Liver (tissue), 8 donors: ENCODE measurements at regions not wholly inside any gene's neighbourhood (a gene's known extent, or its start where the extent isn't known, plus 50 kb on each side); places are given as distances from the start of the nearest gene placed in this dataset.
A peak's percentile ranks its signal among the peaks of the same experiment; 100 is the strongest.

Experiments
- DNase-seq: peaks from one replicate; pipeline ENCODE4 v3.0.0-alpha.2; 2017; ENCODE audit warnings: low spot score
- H3K27ac ChIP-seq, 2 donors: one replicate each; pipeline ENCODE4 v1.7.0; 2013; ENCODE audit warnings: inconsistent platforms in 2 of 2, low read length in 2 of 2, control low read depth in 1 of 2, low read depth in 1 of 2, mild to moderate bottlenecking in 1 of 2
- H3K27me3 ChIP-seq, 4 donors: one replicate each; pipeline versions ENCODE4 v1.6.1 to v1.7.0; 2013; ENCODE audit warnings: low read length in 3 of 4, inconsistent platforms in 1 of 4, mild to moderate bottlenecking in 1 of 4, moderate library complexity in 1 of 4; ENCODE audit not compliant: control insufficient read depth in 4 of 4, insufficient read depth in 4 of 4
- H3K36me3 ChIP-seq, 4 donors: one replicate each; pipeline versions ENCODE4 v1.6.1 to v1.7.0; 2013; ENCODE audit warnings: low read length in 3 of 4, mild to moderate bottlenecking in 3 of 4, low read depth in 1 of 4, moderate library complexity in 1 of 4; ENCODE audit not compliant: control insufficient read depth in 4 of 4, insufficient read depth in 3 of 4
- H3K4me1 ChIP-seq, 4 donors: one replicate each; pipeline versions ENCODE4 v1.6.1 to v1.7.0; 2013; ENCODE audit warnings: low read length in 3 of 4, mild to moderate bottlenecking in 3 of 4, moderate library complexity in 1 of 4; ENCODE audit not compliant: control insufficient read depth in 4 of 4, insufficient read depth in 4 of 4
- H3K4me3 ChIP-seq, 3 donors: one replicate each; pipeline versions ENCODE4 v1.6.1 to v1.7.0; 2013; ENCODE audit warnings: low read length in 3 of 3, control low read depth in 1 of 3, low read depth in 1 of 3, mild to moderate bottlenecking in 1 of 3
- H3K9ac ChIP-seq, 2 donors: one replicate each; pipeline ENCODE4 v1.7.0; 2013; ENCODE audit warnings: low read length in 2 of 2, mild to moderate bottlenecking in 2 of 2, moderate library complexity in 2 of 2, control low read depth in 1 of 2, low read depth in 1 of 2
- H3K9me3 ChIP-seq, 4 donors: one replicate each; pipeline versions ENCODE4 v1.6.1 to v1.7.0; 2013; ENCODE audit warnings: low read length in 3 of 4; ENCODE audit not compliant: control insufficient read depth in 4 of 4
- EGR1 ChIP-seq, 2 donors: IDR thresholded peaks; 2 replicates each; pipeline ENCODE4 v1.6.1; 2016 to 2018; ENCODE audit warnings: antibody characterized with exemption in 2 of 2, low read depth in 2 of 2
- FOXA2 ChIP-seq: IDR thresholded peaks from 2 replicates; pipeline ENCODE4 v1.6.1; 2016; ENCODE audit warnings: antibody characterized with exemption
- HNF4A ChIP-seq, 2 donors: conservative IDR thresholded peaks; 2 replicates each; pipeline ENCODE4 v1.6.1; 2016; ENCODE audit warnings: antibody characterized with exemption in 2 of 2, mild to moderate bottlenecking in 2 of 2
- HNF4G ChIP-seq: IDR thresholded peaks from 2 replicates; pipeline ENCODE4 v1.6.1; 2016; ENCODE audit warnings: antibody characterized with exemption
- JUND ChIP-seq, 2 donors: IDR thresholded peaks; 2 replicates each; pipeline ENCODE4 v1.6.1; 2016; ENCODE audit warnings: antibody characterized with exemption in 2 of 2
- NR2F2 ChIP-seq: IDR thresholded peaks from 2 replicates; pipeline ENCODE4 v1.6.1; 2016; ENCODE audit warnings: antibody characterized with exemption
- RAD21 ChIP-seq, 2 donors: IDR thresholded peaks; 2 replicates each; pipeline ENCODE4 v1.6.1; 2016; ENCODE audit warnings: antibody characterized with exemption in 2 of 2, mild to moderate bottlenecking in 2 of 2
- RXRA ChIP-seq, 2 donors: IDR thresholded peaks; 2 replicates each; pipeline ENCODE4 v1.6.1; 2017 to 2018; ENCODE audit warnings: antibody characterized with exemption in 2 of 2, mild to moderate bottlenecking in 1 of 2
- SP1 ChIP-seq: IDR thresholded peaks from 2 replicates; pipeline ENCODE4 v1.6.1; 2018; ENCODE audit warnings: antibody characterized with exemption, mild to moderate bottlenecking
- TAF1 ChIP-seq: conservative IDR thresholded peaks from 2 replicates; pipeline ENCODE4 v1.6.1; 2016; ENCODE audit warnings: antibody characterized with exemption, mild to moderate bottlenecking
- YY1 ChIP-seq: IDR thresholded peaks from 2 replicates; pipeline ENCODE4 v1.6.1; 2016; ENCODE audit warnings: antibody characterized with exemption, mild to moderate bottlenecking
- WGBS: extraction: QIAGEN DNeasy Blood & Tissue Kit; methylation state at CpG from one replicate; pipeline ENCODE4 v1.1.7; 2013; 5-methylcytosine and 5-hydroxymethylcytosine counted together
- TF ChIP-seq, protein P1 (sequence below): IDR thresholded peaks from 2 replicates; pipeline ENCODE4 v1.6.1; 2016; ENCODE audit warnings: antibody characterized with exemption
- TF ChIP-seq, protein P2 (sequence below): fragments of 150-350 bp; IDR thresholded peaks from 2 replicates; pipeline ENCODE4 v1.5.1; 2017; ENCODE audit warnings: improper control_type of control experiment, low read depth, low read length; ENCODE audit not compliant: missing input control
- TF ChIP-seq, protein P3 (sequence below): IDR thresholded peaks from 2 replicates; pipeline ENCODE4 v1.6.1; 2016; ENCODE audit warnings: antibody characterized with exemption
- TF ChIP-seq, protein P4 (sequence below): IDR thresholded peaks from 2 replicates; pipeline ENCODE4 v1.6.1; 2016; ENCODE audit warnings: antibody characterized with exemption, mild to moderate bottlenecking
- TF ChIP-seq, protein P5 (sequence below): IDR thresholded peaks from 2 replicates; pipeline ENCODE4 v1.6.1; 2016; ENCODE audit warnings: antibody characterized with exemption
- donor health status: healthy.
- donor health status: healthy.
- donor health status: healthy.
- donor health status: healthy.
- donor health status: healthy.

DNA sequence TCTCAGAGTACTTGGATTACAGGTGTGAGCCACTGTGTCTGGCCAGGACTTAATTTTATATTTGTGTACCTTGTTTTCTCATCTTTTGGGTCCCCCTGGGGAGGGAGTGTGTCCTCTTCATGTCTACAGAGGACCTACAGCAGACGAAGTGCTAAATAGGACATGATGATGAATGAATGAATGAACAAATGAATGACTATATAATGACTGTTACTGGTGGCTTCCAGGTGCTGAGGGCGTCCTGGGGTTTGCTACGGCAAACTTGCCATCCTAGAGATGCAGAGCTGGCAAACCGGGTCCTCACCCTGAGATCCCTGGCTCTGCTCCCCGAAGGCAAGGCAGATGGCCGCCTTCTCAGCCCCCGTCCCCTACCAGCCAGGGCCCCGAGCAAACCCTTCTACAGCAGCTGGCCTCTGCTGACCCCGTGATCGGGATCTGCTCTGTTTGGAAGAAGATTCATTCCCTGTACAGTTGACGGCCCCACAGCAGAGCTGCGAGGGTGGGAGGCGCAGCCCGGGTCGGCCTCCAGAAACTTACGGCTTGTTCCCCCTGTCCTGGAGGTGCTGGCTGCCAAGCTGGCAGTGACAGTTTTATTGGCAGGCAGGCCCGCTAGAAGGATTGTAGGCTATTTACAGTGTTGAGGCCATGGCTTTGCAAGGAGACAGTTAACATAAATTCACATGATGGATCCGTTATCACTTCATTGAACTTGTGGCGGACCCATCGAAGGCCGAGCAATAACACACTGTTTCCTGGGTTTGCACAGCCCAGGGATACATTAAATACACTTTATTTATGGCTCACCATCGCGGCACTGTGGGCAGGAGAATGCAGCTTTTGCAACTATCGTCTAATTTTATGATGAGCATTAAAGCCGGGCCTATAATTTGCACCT lies 197.7 kb upstream of the GSE1 start:
- Histone ChIP-seq H3K9ac (no peak overlapping the region), H3K27me3 (no peaks in the 10 kb centered on the region), H3K9me3 (no peaks in the 10 kb centered on the region), H3K36me3 (no peaks in the 10 kb centered on the region), H3K4me1 (peaks cover 0 to 12% (median under 1%) of the 10 kb centered on the region in 4 donors), H3K4me3 (no peak overlapping the region), H3K27ac (no peak overlapping the region)
- no peak for TF ChIP-seq RAD21 (IDR thresholded peaks at IDR 0.05)
- DNase-seq, result no peak
- WGBS, result 85% methylated on average over 25 of the region's 25 CpGs

DNA sequence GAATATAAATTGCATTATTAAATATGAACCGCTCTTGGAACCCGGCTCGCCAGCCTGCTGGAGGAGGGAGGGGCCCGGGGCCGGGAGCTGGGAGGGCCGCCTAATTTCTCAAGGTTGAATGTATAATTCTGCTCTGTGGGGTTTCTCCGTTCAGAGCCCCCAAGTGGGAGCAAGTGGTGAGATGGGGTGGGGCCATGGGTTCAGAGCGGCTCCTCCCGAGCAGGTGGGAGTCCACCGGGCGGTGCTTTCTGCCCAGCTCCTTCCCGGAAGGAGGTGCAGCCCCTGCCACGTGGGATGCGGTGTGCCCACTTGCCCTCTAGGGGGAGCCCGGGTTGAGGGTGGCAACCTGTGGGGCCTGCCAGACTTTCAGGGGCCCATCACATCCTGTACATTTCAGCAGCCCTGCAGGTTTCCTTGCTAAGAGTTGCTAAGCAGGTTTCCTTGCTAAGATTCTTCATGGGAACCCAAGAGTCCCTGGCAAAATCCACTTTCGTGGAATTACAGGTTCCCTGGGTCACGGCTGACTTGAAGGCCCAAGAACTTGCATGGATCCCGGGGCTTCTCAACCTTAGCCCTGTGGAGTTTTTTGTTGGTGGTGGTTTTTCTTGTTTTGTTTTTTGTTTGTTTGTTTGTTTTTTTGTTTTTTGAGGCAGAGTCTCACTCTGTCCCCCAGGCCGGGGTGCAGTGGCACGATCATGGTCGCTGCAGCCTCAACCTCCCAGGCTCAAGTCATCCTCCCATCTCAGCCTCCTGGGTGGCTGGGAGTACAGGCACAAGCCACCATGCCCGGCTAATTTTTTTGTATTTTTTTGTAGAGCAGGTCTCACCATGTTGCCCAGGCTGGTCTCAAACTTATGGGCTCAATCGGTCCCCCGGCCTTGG lies 196.7 kb upstream of the GSE1 start:
- Histone ChIP-seq H3K4me3 (no peak overlapping the region), H3K27me3 (no peaks in the 10 kb centered on the region), H3K9me3 (no peaks in the 10 kb centered on the region), H3K27ac (no peak overlapping the region), H3K36me3 (no peaks in the 10 kb centered on the region), H3K4me1 (peaks cover 1 to 18% (median 6%) of the 10 kb centered on the region in 4 donors), H3K9ac (no peak overlapping the region)
- WGBS, result 67% methylated on average over 24 of the region's 24 CpGs
- TF ChIP-seq, protein P1, sequence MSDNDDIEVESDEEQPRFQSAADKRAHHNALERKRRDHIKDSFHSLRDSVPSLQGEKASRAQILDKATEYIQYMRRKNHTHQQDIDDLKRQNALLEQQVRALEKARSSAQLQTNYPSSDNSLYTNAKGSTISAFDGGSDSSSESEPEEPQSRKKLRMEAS, result no peak
- TF ChIP-seq, protein P2, sequence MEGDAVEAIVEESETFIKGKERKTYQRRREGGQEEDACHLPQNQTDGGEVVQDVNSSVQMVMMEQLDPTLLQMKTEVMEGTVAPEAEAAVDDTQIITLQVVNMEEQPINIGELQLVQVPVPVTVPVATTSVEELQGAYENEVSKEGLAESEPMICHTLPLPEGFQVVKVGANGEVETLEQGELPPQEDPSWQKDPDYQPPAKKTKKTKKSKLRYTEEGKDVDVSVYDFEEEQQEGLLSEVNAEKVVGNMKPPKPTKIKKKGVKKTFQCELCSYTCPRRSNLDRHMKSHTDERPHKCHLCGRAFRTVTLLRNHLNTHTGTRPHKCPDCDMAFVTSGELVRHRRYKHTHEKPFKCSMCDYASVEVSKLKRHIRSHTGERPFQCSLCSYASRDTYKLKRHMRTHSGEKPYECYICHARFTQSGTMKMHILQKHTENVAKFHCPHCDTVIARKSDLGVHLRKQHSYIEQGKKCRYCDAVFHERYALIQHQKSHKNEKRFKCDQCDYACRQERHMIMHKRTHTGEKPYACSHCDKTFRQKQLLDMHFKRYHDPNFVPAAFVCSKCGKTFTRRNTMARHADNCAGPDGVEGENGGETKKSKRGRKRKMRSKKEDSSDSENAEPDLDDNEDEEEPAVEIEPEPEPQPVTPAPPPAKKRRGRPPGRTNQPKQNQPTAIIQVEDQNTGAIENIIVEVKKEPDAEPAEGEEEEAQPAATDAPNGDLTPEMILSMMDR, result peak; percentile 75
- TF ChIP-seq RAD21 (IDR thresholded peaks at IDR 0.05) (peak; percentile 78 to 82), HNF4G (no peak), RXRA (IDR thresholded peaks at IDR 0.05) (peak in 1 of 2 donors; percentile 11)
- DNase-seq, result peak; percentile 82

DNA sequence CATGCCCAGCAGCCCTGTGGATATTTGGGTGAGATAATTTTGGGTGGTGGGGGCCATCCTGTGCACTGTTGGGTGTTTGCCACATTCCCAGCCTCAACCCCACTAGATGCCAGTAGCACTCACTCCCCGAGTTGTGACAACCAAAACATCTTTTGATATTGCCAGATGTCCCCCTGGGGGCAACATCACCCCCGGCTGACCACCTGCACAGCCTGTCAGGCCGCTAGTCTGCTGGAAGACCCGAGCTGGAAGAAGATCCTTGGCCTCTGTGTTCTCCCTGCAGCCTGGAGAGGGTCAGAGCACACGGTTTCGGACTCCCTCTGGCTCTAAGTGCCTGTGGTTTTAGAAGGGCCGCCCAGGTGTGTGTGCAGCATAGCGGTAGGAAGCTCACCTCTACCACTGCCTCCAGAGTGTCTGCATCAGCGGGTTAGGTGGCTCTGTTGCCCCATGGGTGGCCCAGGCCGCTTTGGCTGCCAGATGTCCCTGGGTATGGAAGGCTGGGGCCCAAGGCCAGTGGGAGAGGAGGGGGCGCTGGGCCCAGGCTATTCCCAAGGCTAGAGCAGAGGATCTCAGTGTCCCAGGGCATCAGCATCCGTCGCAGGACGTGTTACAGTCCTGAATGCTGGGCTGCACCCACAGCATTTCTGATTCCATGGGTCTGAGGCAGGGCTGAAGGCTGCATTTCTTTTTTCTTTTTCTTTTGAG lies 195.8 kb upstream of the GSE1 start:
- 92% methylated on average over 14 of the region's 14 CpGs for WGBS
- TF ChIP-seq SP1 (no peak), NR2F2 (no peak), YY1 (no peak), RXRA (IDR thresholded peaks at IDR 0.05) (no peak), RAD21 (IDR thresholded peaks at IDR 0.05) (no peak), FOXA2 (no peak), TAF1 (no peak), HNF4A (conservative IDR thresholded peaks at IDR 0.05) (no peak), JUND (IDR thresholded peaks at IDR 0.05) (no peak), HNF4G (no peak), EGR1 (IDR thresholded peaks at IDR 0.05; ENCODE audit: low read depth in 2 of 2) (no peak)
- TF ChIP-seq, protein P3, sequence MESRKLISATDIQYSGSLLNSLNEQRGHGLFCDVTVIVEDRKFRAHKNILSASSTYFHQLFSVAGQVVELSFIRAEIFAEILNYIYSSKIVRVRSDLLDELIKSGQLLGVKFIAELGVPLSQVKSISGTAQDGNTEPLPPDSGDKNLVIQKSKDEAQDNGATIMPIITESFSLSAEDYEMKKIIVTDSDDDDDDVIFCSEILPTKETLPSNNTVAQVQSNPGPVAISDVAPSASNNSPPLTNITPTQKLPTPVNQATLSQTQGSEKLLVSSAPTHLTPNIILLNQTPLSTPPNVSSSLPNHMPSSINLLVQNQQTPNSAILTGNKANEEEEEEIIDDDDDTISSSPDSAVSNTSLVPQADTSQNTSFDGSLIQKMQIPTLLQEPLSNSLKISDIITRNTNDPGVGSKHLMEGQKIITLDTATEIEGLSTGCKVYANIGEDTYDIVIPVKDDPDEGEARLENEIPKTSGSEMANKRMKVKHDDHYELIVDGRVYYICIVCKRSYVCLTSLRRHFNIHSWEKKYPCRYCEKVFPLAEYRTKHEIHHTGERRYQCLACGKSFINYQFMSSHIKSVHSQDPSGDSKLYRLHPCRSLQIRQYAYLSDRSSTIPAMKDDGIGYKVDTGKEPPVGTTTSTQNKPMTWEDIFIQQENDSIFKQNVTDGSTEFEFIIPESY, result no peak
- TF ChIP-seq, protein P4, sequence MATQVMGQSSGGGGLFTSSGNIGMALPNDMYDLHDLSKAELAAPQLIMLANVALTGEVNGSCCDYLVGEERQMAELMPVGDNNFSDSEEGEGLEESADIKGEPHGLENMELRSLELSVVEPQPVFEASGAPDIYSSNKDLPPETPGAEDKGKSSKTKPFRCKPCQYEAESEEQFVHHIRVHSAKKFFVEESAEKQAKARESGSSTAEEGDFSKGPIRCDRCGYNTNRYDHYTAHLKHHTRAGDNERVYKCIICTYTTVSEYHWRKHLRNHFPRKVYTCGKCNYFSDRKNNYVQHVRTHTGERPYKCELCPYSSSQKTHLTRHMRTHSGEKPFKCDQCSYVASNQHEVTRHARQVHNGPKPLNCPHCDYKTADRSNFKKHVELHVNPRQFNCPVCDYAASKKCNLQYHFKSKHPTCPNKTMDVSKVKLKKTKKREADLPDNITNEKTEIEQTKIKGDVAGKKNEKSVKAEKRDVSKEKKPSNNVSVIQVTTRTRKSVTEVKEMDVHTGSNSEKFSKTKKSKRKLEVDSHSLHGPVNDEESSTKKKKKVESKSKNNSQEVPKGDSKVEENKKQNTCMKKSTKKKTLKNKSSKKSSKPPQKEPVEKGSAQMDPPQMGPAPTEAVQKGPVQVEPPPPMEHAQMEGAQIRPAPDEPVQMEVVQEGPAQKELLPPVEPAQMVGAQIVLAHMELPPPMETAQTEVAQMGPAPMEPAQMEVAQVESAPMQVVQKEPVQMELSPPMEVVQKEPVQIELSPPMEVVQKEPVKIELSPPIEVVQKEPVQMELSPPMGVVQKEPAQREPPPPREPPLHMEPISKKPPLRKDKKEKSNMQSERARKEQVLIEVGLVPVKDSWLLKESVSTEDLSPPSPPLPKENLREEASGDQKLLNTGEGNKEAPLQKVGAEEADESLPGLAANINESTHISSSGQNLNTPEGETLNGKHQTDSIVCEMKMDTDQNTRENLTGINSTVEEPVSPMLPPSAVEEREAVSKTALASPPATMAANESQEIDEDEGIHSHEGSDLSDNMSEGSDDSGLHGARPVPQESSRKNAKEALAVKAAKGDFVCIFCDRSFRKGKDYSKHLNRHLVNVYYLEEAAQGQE, result no peak
- TF ChIP-seq, protein P5, sequence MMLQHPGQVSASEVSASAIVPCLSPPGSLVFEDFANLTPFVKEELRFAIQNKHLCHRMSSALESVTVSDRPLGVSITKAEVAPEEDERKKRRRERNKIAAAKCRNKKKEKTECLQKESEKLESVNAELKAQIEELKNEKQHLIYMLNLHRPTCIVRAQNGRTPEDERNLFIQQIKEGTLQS, result no peak
- Histone ChIP-seq H3K27ac (no peak overlapping the region), H3K9ac (no peak overlapping the region), H3K36me3 (no peaks in the 10 kb centered on the region), H3K9me3 (no peaks in the 10 kb centered on the region), H3K4me1 (peaks cover 5 to 26% (median 12%) of the 10 kb centered on the region in 4 donors), H3K4me3 (no peak overlapping the region), H3K27me3 (no peaks in the 10 kb centered on the region)
- no peak for DNase-seq
